Lower leg skin (tissue), 3 donors: ENCODE measurements at regions not wholly inside any gene's neighbourhood (a gene's known extent, or its start where the extent isn't known, plus 50 kb on each side); places are given as distances from the start of the nearest gene placed in this dataset.

Experiments used
- CTCF ChIP-seq, 3 donors: fragments of 450-650 bp; IDR thresholded peaks; one replicate each; pipeline ENCODE4 v1.5.1; 2016; ENCODE audit warnings: antibody characterized with exemption in 3 of 3, mild to moderate bottlenecking in 3 of 3, moderate library complexity in 2 of 3
- POLR2A ChIP-seq, 2 donors: fragments of 450-650 bp; IDR thresholded peaks; one replicate each; pipeline ENCODE4 v1.6.1; 2016 to 2017; ENCODE audit warnings: antibody characterized with exemption in 2 of 2, mild to moderate bottlenecking in 1 of 2, moderate library complexity in 1 of 2

- TF ChIP-seq CTCF (IDR thresholded peaks at IDR 0.05) (no peak), POLR2A (IDR thresholded peaks at IDR 0.05) (no peak)
Measured at GRCh38 chr11:76728227-76728626, 54.9 kb upstream of the TSKU start.
